Muscle layer of duodenum (tissue), 2 donors: ENCODE measurements at regions not wholly inside any gene's neighbourhood (a gene's known extent, or its start where the extent isn't known, plus 50 kb on each side); places are given as distances from the start of the nearest gene placed in this dataset.

ENCODE experiments used
- H3K27ac ChIP-seq: one replicate; pipeline ENCODE4 v1.7.0; 2013; ENCODE audit warnings: mild to moderate bottlenecking, low read length
- H3K27me3 ChIP-seq: one replicate; pipeline ENCODE4 v1.7.0; 2013; ENCODE audit warnings: low read depth, mild to moderate bottlenecking, control low read depth, low read length
- H3K36me3 ChIP-seq, 2 donors: one replicate each; pipeline ENCODE4 v1.7.0; 2013; ENCODE audit warnings: low read length in 2 of 2, control low read depth in 1 of 2, mild to moderate bottlenecking in 1 of 2; ENCODE audit not compliant: insufficient read depth in 2 of 2, control insufficient read depth in 1 of 2
- H3K4me1 ChIP-seq, 2 donors: one replicate each; pipeline ENCODE4 v1.7.0; 2013; ENCODE audit warnings: low read length in 2 of 2, mild to moderate bottlenecking in 2 of 2, control low read depth in 1 of 2, moderate library complexity in 1 of 2; ENCODE audit not compliant: insufficient read depth in 2 of 2, control insufficient read depth in 1 of 2
- H3K4me3 ChIP-seq, 2 donors: one replicate each; pipeline ENCODE4 v1.7.0; 2013; ENCODE audit warnings: low read length in 2 of 2, low read depth in 1 of 2, mild to moderate bottlenecking in 1 of 2
- H3K9me3 ChIP-seq, 2 donors: one replicate each; pipeline ENCODE4 v1.7.0; 2013; ENCODE audit warnings: low read length in 2 of 2, control low read depth in 1 of 2, mild to moderate bottlenecking in 1 of 2; ENCODE audit not compliant: control insufficient read depth in 1 of 2
- donor health status: healthy.

GRCh38 chr2:240210198-240210965 lies 69.9 kb upstream of the OTOS start:
- Histone ChIP-seq H3K4me1 (no peaks in the 10 kb centered on the region), H3K27ac (no peak overlapping the region), H3K4me3 (no peak overlapping the region), H3K36me3 (no peaks in the 10 kb centered on the region), H3K27me3 (no peaks in the 10 kb centered on the region), H3K9me3 (peaks cover 0 to 7% of the 10 kb centered on the region in 2 donors)

GRCh38 chr2:240211096-240211495 lies 70.6 kb upstream of the OTOS start:
- Histone ChIP-seq H3K9me3 (peaks cover 0 to 3% of the 10 kb centered on the region in 2 donors), H3K27me3 (no peaks in the 10 kb centered on the region), H3K4me1 (no peaks in the 10 kb centered on the region), H3K36me3 (no peaks in the 10 kb centered on the region), H3K4me3 (no peak overlapping the region), H3K27ac (no peak overlapping the region)

GRCh38 chr2:240211598-240212424 lies 71.4 kb upstream of the OTOS start:
- Histone ChIP-seq H3K4me3 (no peak overlapping the region), H3K27me3 (no peaks in the 10 kb centered on the region), H3K4me1 (no peaks in the 10 kb centered on the region), H3K36me3 (no peaks in the 10 kb centered on the region), H3K9me3 (peaks cover 0 to 3% of the 10 kb centered on the region in 2 donors), H3K27ac (no peak overlapping the region)

GRCh38 chr2:240212425-240213225 lies 72.2 kb upstream of the OTOS start:
- H3K4me3 ChIP-seq: no peak overlapping the region
- H3K4me1 ChIP-seq: no peaks in the 10 kb centered on the region
- H3K27me3 ChIP-seq: no peaks in the 10 kb centered on the region
- H3K9me3 ChIP-seq: peaks cover 0 to under 1% of the 10 kb centered on the region in 2 donors
- H3K27ac ChIP-seq: no peak overlapping the region
- no peaks in the 10 kb centered on the region for H3K36me3 ChIP-seq

GRCh38 chr2:240213226-240213475 lies 72.7 kb upstream of the OTOS start:
- Histone ChIP-seq H3K4me1 (no peaks in the 10 kb centered on the region), H3K4me3 (no peak overlapping the region), H3K9me3 (no peaks in the 10 kb centered on the region), H3K27ac (no peak overlapping the region), H3K36me3 (no peaks in the 10 kb centered on the region), H3K27me3 (no peaks in the 10 kb centered on the region)

GRCh38 chr2:240213476-240214421 lies 73.3 kb upstream of the OTOS start:
- Histone ChIP-seq H3K27me3 (no peaks in the 10 kb centered on the region), H3K27ac (no peak overlapping the region), H3K36me3 (no peaks in the 10 kb centered on the region), H3K4me1 (no peaks in the 10 kb centered on the region), H3K9me3 (no peaks in the 10 kb centered on the region), H3K4me3 (no peak overlapping the region)

- Histone ChIP-seq H3K4me1 (no peaks in the 10 kb centered on the region), H3K36me3 (no peaks in the 10 kb centered on the region), H3K9me3 (no peaks in the 10 kb centered on the region), H3K27me3 (no peaks in the 10 kb centered on the region), H3K27ac (no peak overlapping the region), H3K4me3 (no peak overlapping the region)
These were observed 74.6 kb upstream of the OTOS start for GRCh38 chr2:240214790-240215675.

GRCh38 chr2:240215676-240216051 lies 75.2 kb upstream of the OTOS start:
- no peaks in the 10 kb centered on the region for H3K9me3 ChIP-seq
- no peak overlapping the region for H3K27ac ChIP-seq
- H3K4me1 ChIP-seq: no peaks in the 10 kb centered on the region
- H3K27me3 ChIP-seq: no peaks in the 10 kb centered on the region
- H3K36me3 ChIP-seq: no peaks in the 10 kb centered on the region
- no peak overlapping the region for H3K4me3 ChIP-seq

- Histone ChIP-seq H3K4me3 (no peak overlapping the region), H3K9me3 (no peaks in the 10 kb centered on the region), H3K36me3 (no peaks in the 10 kb centered on the region), H3K27me3 (no peaks in the 10 kb centered on the region), H3K4me1 (no peaks in the 10 kb centered on the region), H3K27ac (no peak overlapping the region)
These were observed 75.7 kb upstream of the OTOS start for GRCh38 chr2:240216167-240216566.
